ENCODE measurements at regions not wholly inside any gene's neighbourhood (a gene's known extent, or its start where the extent isn't known, plus 50 kb on each side); places are given as distances from the start of the nearest gene placed in this dataset.

DNA sequence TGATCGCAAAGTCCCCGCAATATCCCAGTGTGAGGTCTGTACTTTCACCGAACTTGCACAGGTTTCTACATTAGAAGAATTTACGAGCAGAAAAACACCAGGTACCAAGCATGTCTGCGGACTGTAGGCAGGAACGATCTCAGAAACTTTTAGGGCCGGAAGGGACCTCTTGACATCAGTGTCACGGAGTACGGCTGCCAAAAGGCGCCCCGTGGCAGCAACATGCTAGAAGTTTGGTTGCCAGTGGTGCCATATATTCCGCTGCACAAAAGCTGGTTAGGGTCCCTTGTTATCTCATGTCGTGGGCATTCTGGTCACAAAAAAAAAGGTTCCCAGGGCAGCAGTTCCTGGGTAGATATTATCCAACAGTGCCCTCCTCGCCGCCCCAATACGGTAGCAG lies 61.0 kb upstream of the DCAF8L1 start:
- DNase-seq (ENCODE audit: low spot score) = no peak

DNA sequence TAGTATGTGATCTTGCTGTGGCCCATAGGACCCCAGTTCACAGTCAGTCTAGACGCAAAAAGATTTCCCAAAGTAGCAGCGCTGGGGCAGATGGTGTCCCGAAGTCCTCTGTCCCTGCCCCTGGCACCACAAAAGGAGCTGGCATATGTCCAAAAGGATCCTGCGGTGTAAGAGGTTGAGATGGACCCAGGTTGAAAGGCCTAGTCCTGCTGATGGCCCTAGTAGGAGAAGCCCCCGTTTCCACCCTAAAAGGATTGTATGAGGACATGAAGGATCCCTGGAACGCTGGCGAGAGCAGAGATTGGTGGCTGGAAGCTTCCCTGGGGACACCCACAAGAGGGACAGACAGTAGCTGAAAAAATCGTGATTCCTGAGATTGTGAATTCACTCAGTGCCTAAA lies 58.0 kb upstream of the DCAF8L1 start:
- DNase-seq (ENCODE audit: low spot score) = no peak
